ENCODE measurements at regions not wholly inside any gene's neighbourhood (a gene's known extent, or its start where the extent isn't known, plus 50 kb on each side); places are given as distances from the start of the nearest gene placed in this dataset.

- DNase-seq (ENCODE audit: low spot score), result no peak
Observed at GRCh38 chr20:6490849-6491248, 276.6 kb upstream of the BMP2 start.

- DNase-seq (ENCODE audit: low spot score), result no peak
Observed at GRCh38 chr20:6489361-6490171, 277.9 kb upstream of the BMP2 start.

- no peak for DNase-seq (ENCODE audit: low spot score)
Observed at GRCh38 chr20:6485351-6485750, 282.1 kb upstream of the BMP2 start.

GRCh38 chr20:6483727-6484126, 283.8 kb upstream of the BMP2 start:
- DNase-seq (ENCODE audit: low spot score), result no peak

GRCh38 chr20:6482486-6482885, 285.0 kb upstream of the BMP2 start:
- DNase-seq (ENCODE audit: low spot score), result no peak

- DNase-seq (ENCODE audit: low spot score), result no peak
Observed at GRCh38 chr20:6480328-6481200, 286.9 kb upstream of the BMP2 start.

GRCh38 chr20:6473197-6473596, 294.3 kb upstream of the BMP2 start:
- DNase-seq (ENCODE audit: low spot score), result no peak

GRCh38 chr20:6471871-6472270, 295.6 kb upstream of the BMP2 start:
- no peak for DNase-seq (ENCODE audit: low spot score)

- DNase-seq (ENCODE audit: low spot score), result no peak
Observed at GRCh38 chr20:6471110-6471647, 296.3 kb upstream of the BMP2 start.

- DNase-seq (ENCODE audit: low spot score), result no peak
Observed at GRCh38 chr20:6469695-6470094, 297.8 kb upstream of the BMP2 start.

- DNase-seq (ENCODE audit: low spot score), result no peak
Observed at GRCh38 chr20:6468423-6469116, 298.9 kb upstream of the BMP2 start.

- DNase-seq (ENCODE audit: low spot score), result no peak
Observed at GRCh38 chr20:6467562-6467961, 299.9 kb upstream of the BMP2 start.

GRCh38 chr20:6466075-6466810, 301.2 kb upstream of the BMP2 start:
- DNase-seq (ENCODE audit: low spot score), result peak; percentile 1

GRCh38 chr20:6450841-6451240, 316.6 kb upstream of the BMP2 start:
- no peak for DNase-seq (ENCODE audit: low spot score)

GRCh38 chr20:6440443-6440799, 317.6 kb upstream of the FERMT1 start:
- DNase-seq (ENCODE audit: low spot score), result no peak

- no peak for DNase-seq (ENCODE audit: low spot score)
Observed at GRCh38 chr20:6439737-6440442, 317.1 kb upstream of the FERMT1 start.

- no peak for DNase-seq (ENCODE audit: low spot score)
Observed at GRCh38 chr20:6434131-6434530, 311.3 kb upstream of the FERMT1 start.

GRCh38 chr20:6430381-6430780, 307.6 kb upstream of the FERMT1 start:
- no peak for DNase-seq (ENCODE audit: low spot score)

- no peak for DNase-seq (ENCODE audit: low spot score)
Observed at GRCh38 chr20:6426287-6426891, 303.6 kb upstream of the FERMT1 start.

All from hepatic stellate cell (primary cell).